GM23338 (cell line): ENCODE measurements at regions not wholly inside any gene's neighbourhood (a gene's known extent, or its start where the extent isn't known, plus 50 kb on each side); places are given as distances from the start of the nearest gene placed in this dataset.

Experiments used
- ATAC-seq: fragments of 200-7000 bp; cut with Tn5 transposase; 3 replicates; pipeline ENCODE4 v1.9.1; 2020
- DNase-seq: peaks from one replicate; pipeline ENCODE4 v3.0.0-alpha.2; 2015; ENCODE audit warnings: low spot score
- H2AFZ ChIP-seq: fragments of 200-600 bp; sonication (generic); 2 replicates; pipeline ENCODE4 v1.8.0; 2016; ENCODE audit warnings: antibody characterized with exemption, mild to moderate bottlenecking, moderate library complexity
- H3F3A ChIP-seq: fragments of 200-600 bp; sonication (generic); replicated peaks from 2 replicates; pipeline ENCODE4 v1.8.0; 2017; ENCODE audit warnings: antibody characterized with exemption, mixed run types, low read depth
- H3K27ac ChIP-seq: fragments of 200-600 bp; sonication (generic); 2 replicates; pipeline ENCODE4 v1.6.1; 2016; ENCODE audit warnings: low read depth
- H3K27me3 ChIP-seq: fragments of 200-600 bp; sonication (generic); 2 replicates; pipeline ENCODE4 v1.8.0; 2016; ENCODE audit warnings: mild to moderate bottlenecking, mixed run types, moderate library complexity; ENCODE audit not compliant: insufficient read depth
- H3K36me3 ChIP-seq: fragments of 200-600 bp; sonication (generic); 2 replicates; pipeline ENCODE4 v1.8.0; 2016; ENCODE audit warnings: mild to moderate bottlenecking; ENCODE audit not compliant: insufficient read depth
- H3K4me1 ChIP-seq: fragments of 200-600 bp; sonication (generic); 2 replicates; pipeline ENCODE4 v1.8.0; 2016; ENCODE audit warnings: mild to moderate bottlenecking, moderate library complexity; ENCODE audit not compliant: insufficient read depth
- H3K4me2 ChIP-seq: fragments of 200-600 bp; sonication (generic); 2 replicates; pipeline ENCODE4 v1.7.1; 2017; ENCODE audit warnings: mixed run types
- H3K4me3 ChIP-seq: fragments of 200-600 bp; sonication (generic); 2 replicates; pipeline ENCODE4 v1.6.1; 2016; ENCODE audit warnings: mixed run types
- H3K79me2 ChIP-seq: fragments of 200-600 bp; sonication (generic); replicated peaks from 2 replicates; pipeline ENCODE4 v1.8.0; 2017; ENCODE audit warnings: mild to moderate bottlenecking; ENCODE audit not compliant: insufficient read depth
- H3K9me2 ChIP-seq: fragments of 200-600 bp; sonication (generic); 2 replicates; pipeline ENCODE4 v1.8.0; 2017; ENCODE audit not compliant: insufficient read depth
- H4K20me1 ChIP-seq: fragments of 200-600 bp; sonication (generic); replicated peaks from 2 replicates; pipeline ENCODE4 v1.8.0; 2017; ENCODE audit warnings: mild to moderate bottlenecking; ENCODE audit not compliant: insufficient read depth
- H3K27ac Mint-ChIP-seq: 2 replicates; pipeline ENCODE4 v1.8.0; 2020; ENCODE audit warnings: inconsistent platforms, mild to moderate bottlenecking, moderate library complexity, mixed read lengths
- H3K27me3 Mint-ChIP-seq: 3 replicates; pipeline ENCODE4 v1.8.0; 2022; ENCODE audit warnings: low read depth, mild to moderate bottlenecking, moderate library complexity, mixed read lengths, inconsistent platforms; ENCODE audit not compliant: insufficient read depth, poor library complexity
- H3K36me3 Mint-ChIP-seq: 3 replicates; pipeline ENCODE4 v1.8.0; 2021; ENCODE audit warnings: low read depth, mild to moderate bottlenecking, inconsistent platforms, moderate library complexity, mixed read lengths
- H3K4me1 Mint-ChIP-seq: 3 replicates; pipeline ENCODE4 v1.8.0; 2020; ENCODE audit warnings: mild to moderate bottlenecking, inconsistent platforms, mixed read lengths
- H3K4me3 Mint-ChIP-seq: 3 replicates; pipeline ENCODE4 v1.8.0; 2021; ENCODE audit warnings: moderate library complexity, mild to moderate bottlenecking, inconsistent platforms, mixed read lengths
- H3K9me3 Mint-ChIP-seq: 3 replicates; pipeline ENCODE4 v1.8.0; 2020; ENCODE audit warnings: moderate library complexity, mild to moderate bottlenecking, inconsistent platforms, mixed read lengths
- CREB1 ChIP-seq: fragments of 250-450 bp; sonication (Bioruptor Pico); IDR thresholded peaks from 2 replicates; pipeline ENCODE4 v1.5.0; 2020; ENCODE audit warnings: low read depth, mild to moderate bottlenecking, moderate library complexity
- POLR2AphosphoS5 ChIP-seq: IDR thresholded peaks from 2 replicates; pipeline ENCODE4 v1.6.1; 2016; ENCODE audit warnings: antibody characterized with exemption, low read depth
- STAT1 ChIP-seq: IDR thresholded peaks from one replicate; pipeline ENCODE4 v1.6.1; 2016; ENCODE audit warnings: antibody characterized with exemption; ENCODE audit not compliant: unreplicated experiment
- ZNF114 ChIP-seq: fragments of 250-450 bp; sonication (Bioruptor Pico); IDR thresholded peaks from 2 replicates; pipeline ENCODE4 v1.5.0; 2020; ENCODE audit warnings: mild to moderate bottlenecking, moderate library complexity
- TF ChIP-seq, protein P1 (sequence below): IDR thresholded peaks from 2 replicates; pipeline ENCODE4 v1.6.1; 2016; ENCODE audit warnings: antibody characterized with exemption
- TF ChIP-seq, protein P2 (sequence below), 2 experiments: fragments of 200-600 bp in 1 of 2; sonication (generic) in 1 of 2; conservative IDR thresholded peaks; 2 replicates each; pipeline versions ENCODE4 v1.5.1 to v1.6.1; 2016 to 2017; ENCODE audit warnings: antibody characterized with exemption in 2 of 2, low read depth in 2 of 2, mild to moderate bottlenecking in 2 of 2, moderate library complexity in 1 of 2
- TF ChIP-seq, protein P3 (sequence below): IDR thresholded peaks from one replicate; pipeline ENCODE4 v1.6.1; 2018; ENCODE audit warnings: antibody characterized with exemption; ENCODE audit not compliant: unreplicated experiment
- TF ChIP-seq, protein P4 (sequence below): fragments of 250-450 bp; sonication (Bioruptor Pico); IDR thresholded peaks from 2 replicates; pipeline ENCODE4 v1.5.0; 2020; ENCODE audit warnings: mild to moderate bottlenecking, moderate library complexity

DNA sequence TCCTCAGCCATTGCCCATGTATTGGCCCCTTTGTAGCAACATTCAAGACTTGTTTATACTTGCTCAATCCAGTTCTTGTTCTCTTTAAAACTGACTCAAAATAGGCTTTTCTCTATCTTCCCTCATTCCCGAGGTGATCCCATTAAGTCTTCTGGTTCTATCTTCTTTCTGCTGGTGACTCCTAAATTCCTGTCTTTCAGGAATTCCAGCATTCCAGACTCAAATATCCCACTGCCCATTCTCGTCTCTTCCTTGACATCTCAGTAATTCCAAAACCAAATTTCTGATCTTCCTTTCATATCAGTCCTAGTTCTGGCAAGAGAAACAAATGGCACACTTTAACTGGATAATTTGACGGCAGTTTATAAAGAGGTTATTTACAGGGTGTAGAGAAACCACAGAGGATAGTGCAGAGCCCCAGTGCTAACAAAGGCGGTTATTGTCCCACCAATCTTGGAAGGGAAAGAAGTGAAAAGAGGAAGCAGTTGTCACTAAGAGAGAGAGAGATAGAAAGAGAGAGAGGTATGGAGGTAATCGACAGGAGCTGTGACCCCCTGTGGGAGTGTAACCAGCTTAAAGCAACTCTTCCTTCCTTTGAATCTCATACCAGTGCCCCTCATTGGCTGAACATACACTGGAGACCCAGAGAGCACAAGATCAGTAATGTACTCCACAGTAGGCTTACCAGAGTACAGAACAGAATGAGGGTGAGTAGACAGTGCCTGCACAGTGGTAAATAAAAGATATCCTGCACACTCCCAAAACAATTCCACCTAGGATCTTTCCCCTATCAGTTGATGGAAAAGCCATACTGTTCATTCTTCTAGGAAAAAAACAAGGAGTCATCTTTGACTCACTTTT, 177.6 kb upstream of the LMNTD1 start:
- Histone ChIP-seq H2AFZ (peak overlapping the region; percentile 6; the same call in 1 of the 2 replicates), H3K4me1 (no peaks in the 10 kb centered on the region), H3K4me3 (no peak overlapping the region), H4K20me1 (no peaks in the 10 kb centered on the region), H3K79me2 (no peaks in the 10 kb centered on the region), H3K4me2 (0 out of 2 replicates have a peak overlapping the region, but pooled peaks have one; percentile 6), H3K27me3 (no peaks in the 10 kb centered on the region), H3F3A (no peaks in the 10 kb centered on the region), H3K27ac (no peak overlapping the region), H3K36me3 (no peaks in the 10 kb centered on the region), H3K9me2 (no peaks in the 10 kb centered on the region)
- no peak for TF ChIP-seq POLR2AphosphoS5
- TF ChIP-seq, protein P1, sequence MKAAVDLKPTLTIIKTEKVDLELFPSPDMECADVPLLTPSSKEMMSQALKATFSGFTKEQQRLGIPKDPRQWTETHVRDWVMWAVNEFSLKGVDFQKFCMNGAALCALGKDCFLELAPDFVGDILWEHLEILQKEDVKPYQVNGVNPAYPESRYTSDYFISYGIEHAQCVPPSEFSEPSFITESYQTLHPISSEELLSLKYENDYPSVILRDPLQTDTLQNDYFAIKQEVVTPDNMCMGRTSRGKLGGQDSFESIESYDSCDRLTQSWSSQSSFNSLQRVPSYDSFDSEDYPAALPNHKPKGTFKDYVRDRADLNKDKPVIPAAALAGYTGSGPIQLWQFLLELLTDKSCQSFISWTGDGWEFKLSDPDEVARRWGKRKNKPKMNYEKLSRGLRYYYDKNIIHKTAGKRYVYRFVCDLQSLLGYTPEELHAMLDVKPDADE, result no peak
- no peak for TF ChIP-seq STAT1
- TF ChIP-seq, protein P2, sequence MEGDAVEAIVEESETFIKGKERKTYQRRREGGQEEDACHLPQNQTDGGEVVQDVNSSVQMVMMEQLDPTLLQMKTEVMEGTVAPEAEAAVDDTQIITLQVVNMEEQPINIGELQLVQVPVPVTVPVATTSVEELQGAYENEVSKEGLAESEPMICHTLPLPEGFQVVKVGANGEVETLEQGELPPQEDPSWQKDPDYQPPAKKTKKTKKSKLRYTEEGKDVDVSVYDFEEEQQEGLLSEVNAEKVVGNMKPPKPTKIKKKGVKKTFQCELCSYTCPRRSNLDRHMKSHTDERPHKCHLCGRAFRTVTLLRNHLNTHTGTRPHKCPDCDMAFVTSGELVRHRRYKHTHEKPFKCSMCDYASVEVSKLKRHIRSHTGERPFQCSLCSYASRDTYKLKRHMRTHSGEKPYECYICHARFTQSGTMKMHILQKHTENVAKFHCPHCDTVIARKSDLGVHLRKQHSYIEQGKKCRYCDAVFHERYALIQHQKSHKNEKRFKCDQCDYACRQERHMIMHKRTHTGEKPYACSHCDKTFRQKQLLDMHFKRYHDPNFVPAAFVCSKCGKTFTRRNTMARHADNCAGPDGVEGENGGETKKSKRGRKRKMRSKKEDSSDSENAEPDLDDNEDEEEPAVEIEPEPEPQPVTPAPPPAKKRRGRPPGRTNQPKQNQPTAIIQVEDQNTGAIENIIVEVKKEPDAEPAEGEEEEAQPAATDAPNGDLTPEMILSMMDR (conservative IDR thresholded peaks at IDR 0.05; ENCODE audit: low read depth in 2 of 2), result no peak
- TF ChIP-seq, protein P3, sequence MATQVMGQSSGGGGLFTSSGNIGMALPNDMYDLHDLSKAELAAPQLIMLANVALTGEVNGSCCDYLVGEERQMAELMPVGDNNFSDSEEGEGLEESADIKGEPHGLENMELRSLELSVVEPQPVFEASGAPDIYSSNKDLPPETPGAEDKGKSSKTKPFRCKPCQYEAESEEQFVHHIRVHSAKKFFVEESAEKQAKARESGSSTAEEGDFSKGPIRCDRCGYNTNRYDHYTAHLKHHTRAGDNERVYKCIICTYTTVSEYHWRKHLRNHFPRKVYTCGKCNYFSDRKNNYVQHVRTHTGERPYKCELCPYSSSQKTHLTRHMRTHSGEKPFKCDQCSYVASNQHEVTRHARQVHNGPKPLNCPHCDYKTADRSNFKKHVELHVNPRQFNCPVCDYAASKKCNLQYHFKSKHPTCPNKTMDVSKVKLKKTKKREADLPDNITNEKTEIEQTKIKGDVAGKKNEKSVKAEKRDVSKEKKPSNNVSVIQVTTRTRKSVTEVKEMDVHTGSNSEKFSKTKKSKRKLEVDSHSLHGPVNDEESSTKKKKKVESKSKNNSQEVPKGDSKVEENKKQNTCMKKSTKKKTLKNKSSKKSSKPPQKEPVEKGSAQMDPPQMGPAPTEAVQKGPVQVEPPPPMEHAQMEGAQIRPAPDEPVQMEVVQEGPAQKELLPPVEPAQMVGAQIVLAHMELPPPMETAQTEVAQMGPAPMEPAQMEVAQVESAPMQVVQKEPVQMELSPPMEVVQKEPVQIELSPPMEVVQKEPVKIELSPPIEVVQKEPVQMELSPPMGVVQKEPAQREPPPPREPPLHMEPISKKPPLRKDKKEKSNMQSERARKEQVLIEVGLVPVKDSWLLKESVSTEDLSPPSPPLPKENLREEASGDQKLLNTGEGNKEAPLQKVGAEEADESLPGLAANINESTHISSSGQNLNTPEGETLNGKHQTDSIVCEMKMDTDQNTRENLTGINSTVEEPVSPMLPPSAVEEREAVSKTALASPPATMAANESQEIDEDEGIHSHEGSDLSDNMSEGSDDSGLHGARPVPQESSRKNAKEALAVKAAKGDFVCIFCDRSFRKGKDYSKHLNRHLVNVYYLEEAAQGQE, result no peak
- TF ChIP-seq, protein P4, sequence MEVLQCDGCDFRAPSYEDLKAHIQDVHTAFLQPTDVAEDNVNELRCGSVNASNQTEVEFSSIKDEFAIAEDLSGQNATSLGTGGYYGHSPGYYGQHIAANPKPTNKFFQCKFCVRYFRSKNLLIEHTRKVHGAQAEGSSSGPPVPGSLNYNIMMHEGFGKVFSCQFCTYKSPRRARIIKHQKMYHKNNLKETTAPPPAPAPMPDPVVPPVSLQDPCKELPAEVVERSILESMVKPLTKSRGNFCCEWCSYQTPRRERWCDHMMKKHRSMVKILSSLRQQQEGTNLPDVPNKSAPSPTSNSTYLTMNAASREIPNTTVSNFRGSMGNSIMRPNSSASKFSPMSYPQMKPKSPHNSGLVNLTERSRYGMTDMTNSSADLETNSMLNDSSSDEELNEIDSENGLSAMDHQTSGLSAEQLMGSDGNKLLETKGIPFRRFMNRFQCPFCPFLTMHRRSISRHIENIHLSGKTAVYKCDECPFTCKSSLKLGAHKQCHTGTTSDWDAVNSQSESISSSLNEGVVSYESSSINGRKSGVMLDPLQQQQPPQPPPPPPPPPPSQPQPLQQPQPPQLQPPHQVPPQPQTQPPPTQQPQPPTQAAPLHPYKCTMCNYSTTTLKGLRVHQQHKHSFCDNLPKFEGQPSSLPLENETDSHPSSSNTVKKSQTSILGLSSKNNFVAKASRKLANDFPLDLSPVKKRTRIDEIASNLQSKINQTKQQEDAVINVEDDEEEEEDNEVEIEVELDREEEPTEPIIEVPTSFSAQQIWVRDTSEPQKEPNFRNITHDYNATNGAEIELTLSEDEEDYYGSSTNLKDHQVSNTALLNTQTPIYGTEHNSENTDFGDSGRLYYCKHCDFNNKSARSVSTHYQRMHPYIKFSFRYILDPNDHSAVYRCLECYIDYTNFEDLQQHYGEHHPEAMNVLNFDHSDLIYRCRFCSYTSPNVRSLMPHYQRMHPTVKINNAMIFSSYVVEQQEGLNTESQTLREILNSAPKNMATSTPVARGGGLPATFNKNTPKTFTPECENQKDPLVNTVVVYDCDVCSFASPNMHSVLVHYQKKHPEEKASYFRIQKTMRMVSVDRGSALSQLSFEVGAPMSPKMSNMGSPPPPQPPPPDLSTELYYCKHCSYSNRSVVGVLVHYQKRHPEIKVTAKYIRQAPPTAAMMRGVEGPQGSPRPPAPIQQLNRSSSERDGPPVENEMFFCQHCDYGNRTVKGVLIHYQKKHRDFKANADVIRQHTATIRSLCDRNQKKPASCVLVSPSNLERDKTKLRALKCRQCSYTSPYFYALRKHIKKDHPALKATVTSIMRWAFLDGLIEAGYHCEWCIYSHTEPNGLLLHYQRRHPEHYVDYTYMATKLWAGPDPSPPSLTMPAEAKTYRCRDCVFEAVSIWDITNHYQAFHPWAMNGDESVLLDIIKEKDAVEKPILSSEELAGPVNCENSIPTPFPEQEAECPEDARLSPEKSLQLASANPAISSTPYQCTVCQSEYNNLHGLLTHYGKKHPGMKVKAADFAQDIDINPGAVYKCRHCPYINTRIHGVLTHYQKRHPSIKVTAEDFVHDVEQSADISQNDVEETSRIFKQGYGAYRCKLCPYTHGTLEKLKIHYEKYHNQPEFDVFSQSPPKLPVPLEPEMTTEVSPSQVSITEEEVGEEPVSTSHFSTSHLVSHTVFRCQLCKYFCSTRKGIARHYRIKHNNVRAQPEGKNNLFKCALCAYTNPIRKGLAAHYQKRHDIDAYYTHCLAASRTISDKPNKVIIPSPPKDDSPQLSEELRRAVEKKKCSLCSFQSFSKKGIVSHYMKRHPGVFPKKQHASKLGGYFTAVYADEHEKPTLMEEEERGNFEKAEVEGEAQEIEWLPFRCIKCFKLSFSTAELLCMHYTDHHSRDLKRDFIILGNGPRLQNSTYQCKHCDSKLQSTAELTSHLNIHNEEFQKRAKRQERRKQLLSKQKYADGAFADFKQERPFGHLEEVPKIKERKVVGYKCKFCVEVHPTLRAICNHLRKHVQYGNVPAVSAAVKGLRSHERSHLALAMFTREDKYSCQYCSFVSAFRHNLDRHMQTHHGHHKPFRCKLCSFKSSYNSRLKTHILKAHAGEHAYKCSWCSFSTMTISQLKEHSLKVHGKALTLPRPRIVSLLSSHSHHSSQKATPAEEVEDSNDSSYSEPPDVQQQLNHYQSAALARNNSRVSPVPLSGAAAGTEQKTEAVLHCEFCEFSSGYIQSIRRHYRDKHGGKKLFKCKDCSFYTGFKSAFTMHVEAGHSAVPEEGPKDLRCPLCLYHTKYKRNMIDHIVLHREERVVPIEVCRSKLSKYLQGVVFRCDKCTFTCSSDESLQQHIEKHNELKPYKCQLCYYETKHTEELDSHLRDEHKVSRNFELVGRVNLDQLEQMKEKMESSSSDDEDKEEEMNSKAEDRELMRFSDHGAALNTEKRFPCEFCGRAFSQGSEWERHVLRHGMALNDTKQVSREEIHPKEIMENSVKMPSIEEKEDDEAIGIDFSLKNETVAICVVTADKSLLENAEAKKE (CRISPR knock-in tag), result peak; percentile 66; the same call in 1 of the 2 replicates
- TF ChIP-seq CREB1, result no peak
- TF ChIP-seq ZNF114 (CRISPR knock-in tag), result no peak
- DNase-seq (peak; percentile 41), ATAC-seq (peak; percentile 44)
- peaks cover 8% of the 10 kb centered on the region; the same call in 2 of the 3 replicates for H3K4me1 Mint-ChIP-seq
- H3K36me3 Mint-ChIP-seq, result no peaks in the 10 kb centered on the region
- H3K9me3 Mint-ChIP-seq, result no peaks in the 10 kb centered on the region; the same call in 2 of the 3 replicates
- no peaks in the 10 kb centered on the region for H3K27me3 Mint-ChIP-seq
- H3K27ac Mint-ChIP-seq, result no peak overlapping the region
- no peak overlapping the region for H3K4me3 Mint-ChIP-seq
